HG02852 (cell line): ENCODE measurements at regions not wholly inside any gene's neighbourhood (a gene's known extent, or its start where the extent isn't known, plus 50 kb on each side); places are given as distances from the start of the nearest gene placed in this dataset.

Experiments
- ATAC-seq: cut with Tn5 transposase; IDR thresholded peaks from one replicate; pipeline ENCODE4 v1.9.1; 2021; ENCODE audit warnings: mild to moderate bottlenecking, moderate library complexity; ENCODE audit not compliant: unreplicated experiment

GRCh38 chr15:70409388-70409787, 311.7 kb upstream of the TLE3 start:
- no peak for ATAC-seq

DNA sequence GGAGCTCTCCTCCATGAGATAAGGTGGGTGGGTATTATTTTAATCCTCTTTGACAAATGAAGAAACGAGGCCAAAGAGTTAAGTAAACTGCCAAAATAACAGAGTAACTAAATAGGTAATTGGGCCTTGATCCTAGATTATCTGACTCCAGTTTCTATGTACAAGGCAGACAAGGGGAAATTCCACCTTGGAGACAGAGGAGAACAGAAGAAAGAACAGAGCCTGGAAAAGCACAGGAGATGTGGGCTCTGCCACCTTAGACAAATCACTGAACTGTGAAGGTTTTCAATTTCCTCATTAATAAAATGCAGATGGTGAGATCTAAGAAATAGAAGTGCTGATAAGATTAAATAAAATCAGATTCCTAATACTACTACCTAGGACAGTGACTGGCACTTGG, 310.2 kb upstream of the TLE3 start:
- ATAC-seq = no peak

GRCh38 chr15:70407336-70407670, 309.6 kb upstream of the TLE3 start:
- ATAC-seq = no peak

GRCh38 chr15:70406617-70407335, 309.1 kb upstream of the TLE3 start:
- no peak for ATAC-seq

DNA sequence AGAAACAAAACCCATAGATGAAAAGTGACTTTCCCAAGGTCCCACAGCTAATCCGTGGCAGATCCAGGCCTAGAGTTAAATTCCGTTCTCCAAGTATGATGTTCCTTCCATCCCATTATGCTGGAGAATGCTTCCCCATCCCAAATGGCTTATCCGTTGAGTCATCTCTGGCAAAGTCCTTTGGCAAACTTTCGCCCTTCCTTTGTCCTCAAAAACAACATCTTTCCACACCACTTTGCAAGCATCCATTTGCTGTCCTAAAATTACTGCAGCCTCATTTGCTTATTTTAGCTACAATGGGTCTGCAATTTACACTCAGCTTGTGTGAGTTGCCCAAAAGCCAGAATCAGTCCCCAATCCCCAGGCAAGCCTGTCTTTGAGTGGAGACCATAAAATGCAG, 304.0 kb upstream of the TLE3 start:
- ATAC-seq = no peak

DNA sequence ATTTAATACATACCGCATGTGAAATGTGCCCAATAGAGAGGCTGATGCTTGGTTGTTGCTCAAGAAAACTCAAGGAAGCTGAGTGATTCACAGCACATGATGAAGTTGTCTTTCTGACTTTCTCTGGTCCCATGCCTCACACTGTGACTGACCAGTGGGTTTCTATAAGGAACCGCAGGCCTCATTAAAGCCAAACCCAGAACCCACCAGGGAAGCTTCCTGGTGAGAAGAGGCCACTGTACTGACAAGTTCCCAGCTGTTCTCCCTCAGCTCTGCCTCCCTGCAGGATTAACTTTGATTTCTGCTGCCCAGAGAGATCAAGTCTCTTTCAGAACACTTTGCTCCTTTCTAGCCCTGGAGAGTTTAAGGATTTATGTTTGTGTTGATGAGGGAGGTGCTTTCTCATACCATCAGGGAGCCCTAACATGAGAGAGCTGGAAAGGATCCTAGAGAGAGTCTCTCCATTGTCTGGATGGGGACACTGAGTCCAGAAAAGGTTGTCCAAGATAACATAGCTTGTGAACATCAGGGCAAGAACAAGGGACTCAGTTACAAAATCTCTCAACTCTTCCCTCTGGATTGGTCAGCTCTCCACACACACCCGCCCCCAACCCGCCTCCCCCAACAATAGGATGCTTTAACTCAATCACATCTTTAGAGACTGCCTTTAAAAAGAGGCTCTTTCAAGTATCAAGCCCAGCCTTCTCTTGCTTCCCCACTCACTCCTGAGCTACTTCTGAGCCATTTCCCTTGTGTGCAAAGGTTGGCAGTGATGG, 303.2 kb upstream of the TLE3 start:
- no peak for ATAC-seq

DNA sequence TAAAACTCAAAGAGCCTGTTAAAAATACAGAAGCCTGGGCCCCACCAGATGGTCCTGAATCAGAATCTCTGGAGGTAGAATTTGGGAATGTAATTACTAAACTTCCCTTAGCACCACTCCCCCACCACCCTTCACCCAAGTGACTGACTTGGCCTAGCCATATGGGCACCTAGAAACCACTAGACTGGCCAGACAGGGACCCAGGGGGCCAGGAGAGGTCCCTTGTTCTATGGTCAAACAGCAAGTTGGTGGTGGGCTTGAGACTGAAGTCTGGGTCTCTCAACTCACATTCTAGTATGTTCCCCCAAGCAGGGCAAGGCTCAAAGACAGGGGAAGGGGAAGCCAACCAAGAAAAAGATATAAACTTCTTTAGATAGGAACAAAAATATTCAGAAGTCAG, 301.5 kb upstream of the TLE3 start:
- ATAC-seq = no peak

- no peak for ATAC-seq
These were observed 301.0 kb upstream of the TLE3 start for GRCh38 chr15:70398694-70399093.

DNA sequence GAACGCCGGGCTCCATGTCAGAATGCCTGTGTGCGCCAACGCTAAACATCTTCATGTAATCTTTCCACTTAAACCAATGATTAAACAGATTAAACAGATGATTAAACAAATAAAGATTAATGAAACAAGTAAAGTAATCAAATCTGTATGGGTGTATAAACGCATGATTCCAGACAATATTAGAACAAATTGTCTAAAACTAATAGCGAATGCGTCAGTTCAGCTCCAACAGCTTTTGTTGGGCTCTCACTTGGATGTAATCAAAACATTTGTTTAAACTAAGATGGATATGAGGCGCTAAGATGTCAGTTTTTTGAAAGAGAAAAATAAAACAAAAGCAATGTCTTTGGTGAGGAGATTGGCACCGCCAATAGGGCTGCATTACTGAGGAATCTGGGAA, 299.1 kb upstream of the TLE3 start:
- ATAC-seq = no peak

DNA sequence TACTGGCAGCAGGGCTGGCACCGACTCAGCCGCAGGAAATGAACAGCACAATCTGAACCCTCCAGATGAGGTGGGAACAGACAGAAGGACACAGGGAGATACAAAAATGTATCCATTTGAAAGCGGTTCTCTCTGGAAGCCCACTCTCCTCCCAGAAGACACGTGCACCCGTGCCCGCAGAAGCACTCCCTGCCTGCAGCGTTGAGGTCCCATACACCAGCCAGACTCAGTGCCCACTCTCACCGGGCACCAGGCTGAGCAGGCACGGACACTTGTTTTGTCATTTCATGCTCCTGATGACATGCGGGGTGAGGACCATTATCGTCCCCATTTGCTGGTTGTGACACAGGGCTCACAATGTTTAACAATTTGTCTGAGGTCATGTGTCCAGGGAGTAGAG, 297.4 kb upstream of the TLE3 start:
- no peak for ATAC-seq

- no peak for ATAC-seq
These were observed 293.0 kb upstream of the TLE3 start for GRCh38 chr15:70390723-70391122.

DNA sequence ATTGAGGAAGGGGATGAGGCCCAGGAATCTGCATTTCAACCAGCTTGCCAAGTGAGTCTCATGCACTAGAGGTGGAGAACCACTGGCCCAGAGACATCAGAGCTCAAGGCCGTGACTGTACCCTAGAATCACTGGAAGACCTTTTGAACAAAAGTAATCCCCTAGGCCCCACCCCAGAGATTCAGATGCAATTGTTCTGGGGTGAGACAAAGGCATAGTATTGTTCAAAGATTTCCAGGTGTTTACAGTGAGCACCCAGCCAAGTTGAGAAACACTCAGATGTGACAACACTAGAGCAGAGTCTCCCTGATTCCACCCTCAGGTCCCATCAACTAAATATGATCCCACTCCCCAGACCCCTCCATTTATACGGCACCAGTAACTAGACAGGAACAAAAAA, 290.3 kb upstream of the TLE3 start:
- no peak for ATAC-seq

DNA sequence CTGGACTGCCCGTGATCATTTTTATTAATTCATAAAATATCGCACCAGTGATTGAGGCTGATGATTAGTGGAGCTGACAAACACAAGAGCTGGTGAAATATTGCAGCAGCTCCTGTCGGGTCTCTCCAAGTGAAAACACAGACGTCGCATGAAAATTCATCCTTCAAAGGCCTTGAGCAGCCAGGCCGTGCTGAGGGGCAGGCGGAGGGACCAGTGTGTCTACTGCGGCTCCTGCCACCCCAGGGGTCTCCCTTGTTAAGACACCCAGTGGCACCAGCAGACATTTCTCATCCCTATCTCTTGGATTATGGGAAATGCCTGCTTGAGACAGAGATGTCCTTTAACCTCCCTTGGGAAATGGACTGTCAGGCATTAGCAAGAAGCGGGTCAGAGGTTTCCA, 289.4 kb upstream of the TLE3 start:
- ATAC-seq = no peak

DNA sequence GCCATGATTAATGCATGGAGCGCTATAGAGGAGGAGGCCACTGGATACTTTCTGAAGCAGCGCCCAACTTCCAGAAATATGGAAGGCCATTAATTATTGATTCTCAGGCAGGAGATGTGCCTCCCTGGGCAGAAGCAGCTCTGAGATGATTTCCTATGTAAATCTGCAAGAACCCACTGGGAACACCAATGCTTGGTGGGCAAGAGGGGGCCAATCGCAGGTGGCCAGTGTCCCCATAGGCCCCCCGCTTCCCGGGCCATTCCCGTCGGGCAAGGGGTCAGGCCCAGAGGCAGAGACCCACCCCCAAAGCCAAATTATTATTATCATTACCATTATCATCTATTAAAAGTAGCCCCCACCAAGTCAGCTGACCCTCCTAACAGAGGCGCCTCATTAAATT, 288.0 kb upstream of the TLE3 start:
- ATAC-seq = no peak

DNA sequence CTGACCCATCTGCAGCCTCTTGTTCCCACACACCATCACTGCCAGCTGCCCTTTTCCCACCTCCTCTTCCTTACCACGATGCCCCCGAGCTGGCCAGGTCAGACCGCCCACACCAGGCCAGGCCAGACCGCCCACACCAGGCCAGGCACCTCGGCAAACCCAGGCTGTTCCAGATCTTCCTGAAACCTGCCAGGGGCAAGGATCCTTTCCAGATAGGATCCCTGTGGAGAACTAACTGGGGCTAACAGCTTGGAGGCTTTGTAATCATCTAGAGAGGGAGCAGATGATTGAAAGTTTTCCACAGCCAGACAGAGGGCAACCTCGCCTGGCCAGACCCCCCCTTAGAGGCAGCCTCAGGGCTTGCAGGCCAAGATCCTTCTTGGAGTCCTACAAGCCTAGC, 287.3 kb upstream of the TLE3 start:
- ATAC-seq = no peak

GRCh38 chr15:70383856-70384255, 286.1 kb upstream of the TLE3 start:
- ATAC-seq = no peak

DNA sequence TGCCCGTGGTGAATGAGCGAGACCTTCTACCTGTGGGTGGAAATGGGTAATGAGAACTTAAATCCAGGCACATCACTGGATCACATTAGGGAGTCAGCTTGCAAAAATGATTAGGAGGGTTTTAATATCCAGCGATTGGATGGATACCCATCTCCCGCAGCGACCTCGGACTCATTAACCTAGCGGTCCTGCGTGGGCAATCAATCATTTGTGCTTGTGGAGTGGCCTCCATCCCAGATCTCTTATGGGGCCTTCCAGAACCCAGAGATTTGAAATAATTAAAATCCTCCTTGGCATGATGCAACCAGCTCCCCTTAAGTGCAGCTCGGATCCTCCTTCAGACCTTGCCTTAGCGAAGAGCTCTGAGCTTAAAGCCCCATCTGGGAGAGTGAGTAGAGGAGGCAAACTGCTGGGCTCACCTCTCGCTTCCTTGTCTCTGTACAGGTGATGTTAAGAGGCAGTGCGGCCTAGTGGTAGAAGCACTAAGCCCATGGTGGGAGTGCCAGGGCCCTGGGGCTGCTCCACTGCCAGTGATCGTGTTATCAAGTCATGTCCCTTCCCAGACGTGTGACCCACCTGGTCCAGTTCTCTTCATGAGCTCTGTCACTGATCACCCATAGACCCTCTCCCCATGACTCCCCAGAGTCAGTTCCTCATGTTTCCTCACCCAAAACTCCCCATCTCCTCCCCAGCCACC, 285.2 kb upstream of the TLE3 start:
- no peak for ATAC-seq

GRCh38 chr15:70382009-70382749, 284.5 kb upstream of the TLE3 start:
- ATAC-seq = no peak

- no peak for ATAC-seq
These were observed 282.5 kb upstream of the TLE3 start for GRCh38 chr15:70379938-70380883.

- no peak for ATAC-seq
These were observed 281.4 kb upstream of the TLE3 start for GRCh38 chr15:70379134-70379533.
